KOPT-K1 (cell line): ENCODE measurements at regions not wholly inside any gene's neighbourhood (a gene's known extent, or its start where the extent isn't known, plus 50 kb on each side); places are given as distances from the start of the nearest gene placed in this dataset.
"Not testable (repeated sequence)": the region's sequence is repeated elsewhere in the genome, so short reads cannot be mapped to it uniquely, and the experiment has no call there.

Experiments used
- H3K27ac ChIP-seq: fragments of 200-600 bp; sonication (generic); 2 replicates; pipeline ENCODE4 v1.5.1; 2016; ENCODE audit warnings: antibody characterized with exemption, mild to moderate bottlenecking, low read depth, low read length; ENCODE audit not compliant: poor library complexity, severe bottlenecking
- H3K36me3 ChIP-seq: fragments of 200-600 bp; sonication (generic); 2 replicates; pipeline ENCODE4 v1.5.1; 2017; ENCODE audit warnings: antibody characterized with exemption, mild to moderate bottlenecking, low read length, moderate library complexity; ENCODE audit not compliant: insufficient read depth
- H3K9me3 ChIP-seq: fragments of 200-600 bp; sonication (generic); 2 replicates; pipeline ENCODE4 v1.5.1; 2017; ENCODE audit warnings: antibody characterized with exemption, low read length, mild to moderate bottlenecking; ENCODE audit not compliant: insufficient read depth, poor library complexity, severe bottlenecking

- peaks cover 19% of the 10 kb centered on the region for H3K9me3 ChIP-seq
- no peak overlapping the region for H3K27ac ChIP-seq
- H3K36me3 ChIP-seq, result no peaks in the 10 kb centered on the region
These were observed 566.8 kb upstream of the PTGER4 start for GRCh38 chr5:40112875-40113274.

GRCh38 chr5:40111036-40111435, 568.7 kb upstream of the PTGER4 start:
- peaks cover 12% of the 10 kb centered on the region for H3K9me3 ChIP-seq
- H3K36me3 ChIP-seq, H3K27ac ChIP-seq: not testable (repeated sequence)

DNA sequence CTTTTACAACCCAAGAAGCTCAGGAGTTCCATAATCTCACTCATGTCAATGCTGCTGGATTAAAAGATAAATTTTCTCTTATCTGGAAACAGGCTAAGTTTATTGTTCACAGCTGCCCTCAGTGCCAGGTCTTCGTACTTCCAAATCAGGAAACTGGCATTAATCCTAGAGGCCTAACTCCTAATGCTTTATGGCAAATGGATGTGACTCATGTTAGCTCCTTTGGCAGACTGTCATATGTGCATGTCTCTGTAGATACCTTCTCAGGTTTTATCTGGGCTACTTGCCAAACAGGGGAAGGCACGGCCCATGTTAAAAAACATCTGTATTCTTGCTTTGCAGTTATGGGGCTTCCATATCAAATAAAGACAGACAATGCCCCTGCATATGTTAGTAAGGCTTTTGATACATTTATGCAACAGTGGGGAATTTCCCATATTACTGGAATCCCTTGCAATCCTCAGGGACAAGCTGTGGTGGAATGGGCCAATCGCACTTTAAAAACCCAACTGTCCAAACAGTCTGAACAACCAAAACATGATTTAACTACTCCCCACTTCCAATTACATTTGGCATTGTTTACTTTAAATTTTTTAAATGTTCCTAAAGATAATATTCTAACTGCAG, 570.8 kb upstream of the PTGER4 start:
- not testable (repeated sequence) for H3K27ac ChIP-seq, H3K9me3 ChIP-seq, H3K36me3 ChIP-seq

- peaks cover 13% of the 10 kb centered on the region for H3K9me3 ChIP-seq
- not testable (repeated sequence) for H3K27ac ChIP-seq, H3K36me3 ChIP-seq
These were observed 571.9 kb upstream of the PTGER4 start for GRCh38 chr5:40107786-40108185.

DNA sequence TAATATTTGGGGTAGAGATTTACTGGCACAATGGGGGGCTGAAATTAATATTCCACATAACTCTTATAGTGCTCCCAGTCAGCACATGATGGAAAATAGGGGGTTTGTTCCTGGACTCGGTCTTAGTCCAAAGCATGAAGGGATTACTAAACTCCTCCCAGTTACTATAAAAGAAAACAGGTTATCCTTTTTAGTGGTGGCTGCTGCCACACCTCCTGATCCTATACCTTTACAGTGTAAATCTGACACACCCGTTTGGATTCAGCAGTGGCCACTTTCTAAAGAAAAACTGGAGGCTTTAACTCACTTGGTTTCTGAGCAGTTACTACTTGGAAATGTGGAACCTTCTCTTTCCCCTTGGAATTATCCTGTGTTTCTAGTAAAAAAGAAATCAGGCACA, 572.9 kb upstream of the PTGER4 start:
- Histone ChIP-seq H3K27ac (no peak overlapping the region), H3K36me3 (no peaks in the 10 kb centered on the region), H3K9me3 (peaks cover 22% of the 10 kb centered on the region)

DNA sequence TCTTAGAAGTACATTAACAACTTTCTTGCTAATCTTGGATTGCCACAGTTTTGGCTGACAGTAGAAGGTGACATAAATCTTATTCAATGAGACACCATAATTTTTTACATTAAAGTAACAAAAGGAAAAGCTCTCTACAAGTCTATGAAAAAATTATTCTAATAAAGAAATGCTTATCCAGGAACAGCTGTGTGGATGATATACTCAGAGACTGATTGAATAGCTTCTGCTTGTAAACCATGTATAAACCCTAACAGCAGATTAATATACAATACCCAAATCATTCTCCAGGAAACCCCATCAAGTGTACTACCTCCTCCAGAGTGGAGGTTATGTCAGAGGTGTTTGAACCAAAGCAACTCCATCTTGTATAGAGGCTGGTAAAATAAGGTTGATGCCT, 581.4 kb upstream of the PTGER4 start:
- Histone ChIP-seq H3K9me3 (peaks cover 16% of the 10 kb centered on the region), H3K36me3 (no peaks in the 10 kb centered on the region), H3K27ac (no peak overlapping the region)

DNA sequence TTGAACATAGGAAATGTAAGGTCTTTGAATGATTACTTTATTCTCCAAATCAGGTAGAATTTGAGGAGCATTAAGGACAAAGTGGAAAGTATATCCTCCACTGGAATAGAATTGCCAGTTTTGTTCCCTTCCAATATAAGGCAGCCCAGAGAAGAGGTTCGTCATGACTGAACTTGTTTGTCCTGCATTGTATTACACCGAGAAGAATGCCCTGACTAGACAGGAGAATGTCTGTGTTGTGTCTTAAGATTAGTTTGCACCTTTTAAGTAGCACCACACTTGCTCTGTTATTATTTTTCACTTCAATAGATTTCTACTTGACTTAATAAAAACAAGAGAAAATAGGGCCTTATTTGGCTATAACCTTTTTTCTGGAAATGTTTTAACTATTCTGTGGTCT, 586.2 kb upstream of the PTGER4 start:
- Histone ChIP-seq H3K27ac (no peak overlapping the region), H3K36me3 (no peaks in the 10 kb centered on the region), H3K9me3 (peaks cover 43% of the 10 kb centered on the region)

GRCh38 chr5:40089269-40089668, 590.4 kb upstream of the PTGER4 start:
- Histone ChIP-seq H3K9me3 (peaks cover 59% of the 10 kb centered on the region), H3K27ac (no peak overlapping the region), H3K36me3 (no peaks in the 10 kb centered on the region)

DNA sequence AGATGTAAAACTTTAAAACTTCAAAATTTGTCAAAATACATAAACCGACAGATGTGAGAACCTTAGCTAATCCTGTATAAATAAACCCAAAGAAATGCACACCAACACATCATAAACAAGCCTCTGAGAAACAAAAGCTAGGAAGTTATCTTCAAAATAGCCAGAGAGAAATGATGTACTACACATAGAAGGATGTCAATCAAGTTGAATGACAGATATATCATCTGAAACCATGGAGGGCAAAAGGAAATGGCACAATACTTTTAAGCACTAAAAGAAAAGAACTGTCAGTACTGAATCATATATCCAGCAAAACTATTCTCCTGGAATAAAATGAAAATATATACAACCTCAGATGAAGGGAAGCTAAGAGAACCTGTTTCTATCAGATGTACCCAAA, 595.1 kb upstream of the PTGER4 start:
- H3K27ac ChIP-seq, result no peak overlapping the region
- H3K9me3 ChIP-seq, result peaks cover 27% of the 10 kb centered on the region
- no peaks in the 10 kb centered on the region for H3K36me3 ChIP-seq

GRCh38 chr5:40082313-40082712, 597.4 kb upstream of the PTGER4 start:
- no peak overlapping the region for H3K27ac ChIP-seq
- H3K36me3 ChIP-seq, result no peaks in the 10 kb centered on the region
- peaks cover 9% of the 10 kb centered on the region for H3K9me3 ChIP-seq

DNA sequence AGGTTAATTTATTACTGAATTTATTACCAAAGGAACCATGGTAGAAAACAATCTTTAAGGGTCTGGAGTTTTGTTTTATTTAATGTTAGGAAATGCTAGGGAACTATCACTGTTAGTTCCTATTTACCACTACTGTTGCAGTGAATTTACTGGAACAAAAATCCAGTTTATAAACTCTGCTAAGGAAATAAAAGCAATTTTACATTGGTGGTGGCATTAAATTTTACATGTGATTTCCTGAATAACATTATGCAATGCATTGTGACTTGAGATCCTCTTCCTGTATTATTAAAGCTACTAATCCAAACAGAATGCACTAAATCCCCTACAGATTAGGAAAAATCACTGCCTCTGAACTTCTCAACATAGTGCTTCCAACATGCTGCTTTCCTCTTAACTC, 599.5 kb upstream of the PTGER4 start:
- Histone ChIP-seq H3K36me3 (no peaks in the 10 kb centered on the region), H3K27ac (no peak overlapping the region), H3K9me3 (no peaks in the 10 kb centered on the region)

DNA sequence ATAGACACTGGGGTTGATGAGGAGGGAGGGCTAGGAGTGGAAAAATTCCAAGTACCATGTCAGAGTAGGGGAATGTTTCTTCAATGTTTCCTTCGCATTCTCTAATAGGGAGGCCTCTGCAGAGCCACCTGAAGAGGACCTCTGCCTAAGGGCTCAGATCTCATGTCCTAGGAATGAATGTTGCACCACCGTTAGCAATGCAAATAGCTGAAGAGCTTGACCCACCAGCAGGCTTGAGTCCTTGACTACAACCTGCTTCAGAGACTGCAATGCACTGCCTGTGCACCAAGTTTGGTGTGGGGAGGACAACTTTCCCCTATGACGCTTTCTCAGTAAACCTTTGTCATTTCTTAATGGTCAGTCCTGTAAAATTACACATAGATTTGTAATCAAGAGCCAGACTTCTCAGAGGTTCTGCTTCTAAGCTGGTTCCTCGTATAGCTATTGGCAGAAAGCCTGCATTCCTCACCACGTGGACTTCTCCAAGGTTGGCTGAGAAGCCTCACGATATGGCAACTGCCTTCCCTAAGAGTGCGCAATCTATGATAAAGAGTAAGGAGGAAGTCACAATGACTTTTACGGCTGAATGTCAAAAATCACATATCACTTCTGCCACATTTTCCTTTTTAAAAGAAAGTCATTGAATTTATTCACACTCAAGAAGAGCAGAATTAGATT, 600.7 kb upstream of the PTGER4 start:
- H3K9me3 ChIP-seq, result no peaks in the 10 kb centered on the region
- H3K27ac ChIP-seq, result no peak overlapping the region
- no peaks in the 10 kb centered on the region for H3K36me3 ChIP-seq

DNA sequence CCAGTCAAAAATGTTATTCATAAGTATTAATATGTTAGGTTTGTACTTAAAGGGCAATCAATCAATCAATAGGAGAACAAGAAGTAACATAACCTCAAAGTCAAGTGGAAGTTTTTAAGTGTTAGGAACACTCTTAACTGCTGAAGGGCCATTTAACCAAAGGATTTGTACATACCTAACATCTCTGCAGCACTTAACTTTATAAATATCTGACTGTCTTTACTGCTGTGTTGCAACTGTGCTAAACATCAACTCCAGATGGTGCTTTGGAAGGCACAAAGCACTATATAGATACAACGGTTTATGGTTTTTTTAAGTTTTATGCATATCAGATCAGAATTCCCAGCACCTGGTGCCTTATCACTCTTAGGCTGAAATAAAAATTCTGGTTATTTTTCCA, 604.9 kb upstream of the PTGER4 start:
- no peaks in the 10 kb centered on the region for H3K9me3 ChIP-seq
- no peaks in the 10 kb centered on the region for H3K36me3 ChIP-seq
- no peak overlapping the region for H3K27ac ChIP-seq

DNA sequence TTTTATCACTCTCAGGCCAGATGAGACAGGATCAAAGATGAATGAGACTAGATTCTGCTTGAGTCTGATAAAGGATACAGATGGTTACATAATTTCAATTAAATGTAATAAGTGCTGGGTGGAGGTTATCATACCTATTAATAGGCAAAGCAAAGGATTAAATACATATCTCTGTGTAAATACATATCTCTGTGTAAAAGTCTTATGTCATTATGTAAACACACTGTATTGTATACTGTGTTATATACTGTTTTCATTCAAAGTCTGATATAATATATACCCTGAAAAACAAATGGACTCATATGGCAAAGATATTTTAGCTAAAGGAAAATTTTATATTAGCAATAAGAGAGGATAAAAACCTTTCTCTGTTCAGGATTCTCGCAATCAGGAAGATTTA, 605.8 kb upstream of the PTGER4 start:
- no peak overlapping the region for H3K27ac ChIP-seq
- H3K36me3 ChIP-seq, result no peaks in the 10 kb centered on the region
- no peaks in the 10 kb centered on the region for H3K9me3 ChIP-seq

GRCh38 chr5:40071870-40072269, 607.8 kb upstream of the PTGER4 start:
- Histone ChIP-seq H3K36me3 (no peaks in the 10 kb centered on the region), H3K27ac (no peak overlapping the region), H3K9me3 (no peaks in the 10 kb centered on the region)

DNA sequence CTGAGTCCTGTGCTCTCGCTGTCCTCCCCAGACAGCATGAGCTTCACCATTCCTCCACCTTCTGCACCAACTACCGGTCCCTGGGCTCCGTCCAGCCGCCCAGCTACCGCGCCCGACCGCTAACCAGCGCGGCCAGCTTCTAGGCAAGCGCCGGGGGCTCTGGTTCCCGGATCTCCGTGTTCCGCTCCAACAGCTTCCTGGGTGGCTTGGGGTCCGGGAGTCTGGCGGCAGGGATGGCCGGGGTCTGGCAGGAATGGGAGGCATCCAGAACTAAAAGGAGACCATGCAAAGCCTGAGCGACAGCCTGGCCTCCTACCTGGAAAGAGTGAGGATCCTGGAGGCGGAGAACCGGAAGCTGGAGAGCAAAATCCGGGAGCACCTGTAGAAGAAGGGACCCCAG, 613.1 kb upstream of the PTGER4 start:
- Histone ChIP-seq H3K36me3 (no peaks in the 10 kb centered on the region), H3K9me3 (no peaks in the 10 kb centered on the region), H3K27ac (no peak overlapping the region)
